ENCODE measurements at regions not wholly inside any gene's neighbourhood (a gene's known extent, or its start where the extent isn't known, plus 50 kb on each side); places are given as distances from the start of the nearest gene placed in this dataset.

GRCh38 chr4:66482186-66482585 is 811.9 kb upstream of the EPHA5 start:
- TF ChIP-seq CTCF (IDR thresholded peaks at IDR 0.05) (no peak), POLR2A (IDR thresholded peaks at IDR 0.05) (no peak), POLR2AphosphoS5 (IDR thresholded peaks at IDR 0.05) (no peak)
